Peyer's patch (tissue), 4 donors: ENCODE measurements at regions not wholly inside any gene's neighbourhood (a gene's known extent, or its start where the extent isn't known, plus 50 kb on each side); places are given as distances from the start of the nearest gene placed in this dataset.

Experiments
- CTCF ChIP-seq, 6 experiments: fragments of 450-650 bp in 4 of 6; fragments of 200-600 bp in 2 of 6; sonication (generic) in 1 of 6; IDR thresholded peaks; one replicate each; pipeline ENCODE4 v1.5.1; 2017 to 2019; ENCODE audit warnings: antibody characterized with exemption in 6 of 6, mild to moderate bottlenecking in 3 of 6, moderate library complexity in 1 of 6
- POLR2A ChIP-seq, 2 donors: fragments of 450-650 bp; IDR thresholded peaks; one replicate each; pipeline ENCODE4 v1.5.1; 2017; ENCODE audit warnings: antibody characterized with exemption in 2 of 2, mild to moderate bottlenecking in 2 of 2, moderate library complexity in 2 of 2

DNA sequence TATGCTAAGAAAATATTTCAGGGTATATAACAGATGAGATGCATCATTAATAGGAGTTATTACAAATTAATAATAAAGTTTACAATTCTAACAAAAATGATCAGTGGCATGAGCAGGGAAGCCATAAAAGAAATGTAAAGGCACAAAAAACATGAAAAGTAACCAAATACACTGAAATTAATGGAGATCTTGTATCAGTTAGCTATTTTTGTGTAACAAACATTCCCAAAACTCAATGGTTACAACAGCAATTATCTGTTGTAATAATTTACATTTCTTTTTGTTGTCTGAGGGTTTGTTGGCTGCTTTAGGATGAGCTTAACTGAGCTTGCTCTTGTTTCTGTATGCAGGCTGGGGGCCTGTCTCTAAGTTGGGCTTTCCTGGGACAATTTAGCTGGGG lies 104.3 kb upstream of the AHI1 start:
- TF ChIP-seq CTCF (IDR thresholded peaks at IDR 0.05) (no peak), POLR2A (IDR thresholded peaks at IDR 0.05) (no peak)
